K562 (cell line): ENCODE measurements at regions not wholly inside any gene's neighbourhood (a gene's known extent, or its start where the extent isn't known, plus 50 kb on each side); places are given as distances from the start of the nearest gene placed in this dataset.

Experiments
- ATF1 ChIP-seq, 2 experiments: fragments of 450-650 bp in 1 of 2; IDR thresholded peaks; 2 replicates each; pipeline ENCODE4 v1.6.1; 2016; ENCODE audit warnings: missing compliant biosample characterization in 1 of 2, missing genetic modification characterization in 1 of 2
- CBX2 ChIP-seq: fragments of 200-600 bp; sonication (generic); IDR thresholded peaks from one replicate; pipeline ENCODE4 v1.6.1; 2012; ENCODE audit warnings: mild to moderate bottlenecking, low read length, inconsistent platforms; ENCODE audit not compliant: insufficient read depth, poor library complexity, severe bottlenecking
- L3MBTL2 ChIP-seq: fragments of 450-650 bp; IDR thresholded peaks from 2 replicates; pipeline ENCODE4 v1.6.1; 2016; ENCODE audit warnings: mild to moderate bottlenecking, moderate library complexity
- NFXL1 ChIP-seq: fragments of 450-650 bp; formaldehyde crosslinking; IDR thresholded peaks from 2 replicates; pipeline ENCODE4 v1.4.0; 2021; ENCODE audit warnings: mild to moderate bottlenecking
- PHB2 ChIP-seq: fragments of 450-650 bp; IDR thresholded peaks from 2 replicates; pipeline ENCODE4 v1.6.1; 2017; ENCODE audit warnings: low read depth

DNA sequence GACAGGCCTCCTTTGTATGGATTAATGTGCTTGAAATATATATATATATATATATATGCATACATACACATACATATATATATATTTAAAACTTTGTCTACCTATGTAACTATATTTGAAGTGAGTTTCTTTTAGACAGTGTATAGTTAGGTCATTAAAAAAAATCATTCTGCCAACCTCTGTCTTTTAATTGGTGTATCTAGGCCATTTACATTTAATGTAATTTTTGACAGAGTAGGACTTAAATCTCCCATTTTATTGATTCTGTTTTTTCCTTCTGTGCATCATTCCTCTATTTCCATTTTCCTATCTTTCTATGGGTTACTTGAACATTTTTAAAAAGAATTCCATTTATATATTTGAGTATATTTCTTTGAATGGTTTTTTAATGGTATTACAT is 125.2 kb downstream of the IRF8 start:
- TF ChIP-seq L3MBTL2 (no peak), ATF1 (CRISPR knock-in tag; IDR thresholded peaks at IDR 0.05) (no peak), ATF1 (tag; IDR thresholded peaks at IDR 0.05) (no peak), NFXL1 (CRISPR knock-in tag) (no peak), PHB2 (no peak), CBX2 (no peak)
